HG02798 (cell line): ENCODE measurements at regions not wholly inside any gene's neighbourhood (a gene's known extent, or its start where the extent isn't known, plus 50 kb on each side); places are given as distances from the start of the nearest gene placed in this dataset.

Experiments
- ATAC-seq: cut with Tn5 transposase; IDR thresholded peaks from one replicate; pipeline ENCODE4 v1.9.1; 2021; ENCODE audit warnings: mild to moderate bottlenecking; ENCODE audit not compliant: unreplicated experiment, poor library complexity

DNA sequence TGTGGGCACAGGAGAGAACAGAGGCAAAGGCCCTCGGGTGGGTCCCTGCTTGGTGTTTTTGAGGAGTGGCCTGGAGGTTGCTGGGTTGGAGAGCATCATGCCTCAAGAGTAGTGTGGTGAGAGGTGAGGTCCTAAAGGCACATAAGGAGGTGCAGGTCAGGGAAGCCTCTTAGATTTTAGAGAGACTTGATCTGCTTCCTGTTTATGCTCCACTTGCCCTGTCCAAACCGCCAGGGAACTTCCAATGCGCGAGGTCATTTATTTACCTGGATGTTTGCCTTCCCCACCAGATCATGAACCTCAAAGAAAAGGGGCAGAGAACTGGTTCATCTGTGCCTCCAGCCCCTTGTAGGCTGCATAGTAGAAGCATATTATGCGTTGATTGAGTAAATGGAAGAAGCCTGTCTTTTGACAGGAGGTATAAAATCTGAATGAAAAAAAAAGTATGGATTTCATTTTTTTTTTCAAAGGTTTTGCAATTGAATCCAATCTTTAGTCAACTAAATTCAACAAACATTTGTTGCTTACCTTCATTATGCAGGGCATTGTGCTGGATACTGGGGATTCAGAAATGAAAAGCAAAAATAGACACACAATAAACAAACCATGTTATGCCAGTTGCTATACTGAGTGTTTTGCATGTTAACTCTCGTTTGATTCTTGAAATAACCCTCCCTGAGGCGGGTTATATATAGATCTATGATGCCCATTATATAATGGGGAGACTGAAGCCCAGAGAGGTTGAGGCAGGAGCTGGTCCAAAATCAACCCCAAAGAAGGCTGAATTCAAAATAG, 485.2 kb downstream of the VRK1 start:
- ATAC-seq, result no peak

DNA sequence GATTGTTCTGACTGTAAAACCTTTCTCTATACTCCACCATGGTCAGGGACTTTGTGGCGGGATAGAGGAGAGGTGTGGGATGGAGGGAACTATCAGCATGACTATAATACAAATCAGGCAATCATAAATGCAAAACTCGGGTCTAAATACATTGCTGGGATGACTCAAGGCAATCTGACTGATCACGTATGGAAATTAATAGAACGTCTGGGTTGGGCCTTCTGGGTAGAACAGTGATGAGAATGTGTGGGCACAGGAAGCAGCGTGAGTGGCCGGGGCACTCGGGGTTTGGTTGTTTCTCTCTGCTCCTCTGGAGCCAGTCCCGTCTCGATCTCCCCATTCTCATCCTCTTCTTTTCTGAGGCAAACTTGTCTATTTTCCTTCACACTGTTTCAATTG, 485.8 kb downstream of the VRK1 start:
- no peak for ATAC-seq

DNA sequence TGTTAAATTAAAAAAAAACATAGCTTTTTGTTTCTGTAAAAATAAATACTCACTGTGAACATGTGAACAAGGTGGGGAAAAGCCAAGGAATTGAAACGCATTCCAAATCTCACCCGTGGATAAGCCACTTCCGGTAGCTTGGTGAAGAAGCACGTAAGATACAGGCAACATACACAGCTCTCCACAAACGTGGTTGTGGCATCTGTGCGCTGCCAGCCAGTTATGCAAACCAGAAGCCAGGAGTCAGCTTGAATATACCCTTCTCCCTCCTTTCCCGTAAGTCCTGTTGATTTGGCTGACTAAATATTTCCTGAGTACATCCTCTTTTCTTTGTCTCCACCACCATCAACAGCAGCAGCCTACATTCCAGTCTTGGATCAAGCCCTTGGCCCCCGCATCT, 486.2 kb downstream of the VRK1 start:
- ATAC-seq, result no peak

DNA sequence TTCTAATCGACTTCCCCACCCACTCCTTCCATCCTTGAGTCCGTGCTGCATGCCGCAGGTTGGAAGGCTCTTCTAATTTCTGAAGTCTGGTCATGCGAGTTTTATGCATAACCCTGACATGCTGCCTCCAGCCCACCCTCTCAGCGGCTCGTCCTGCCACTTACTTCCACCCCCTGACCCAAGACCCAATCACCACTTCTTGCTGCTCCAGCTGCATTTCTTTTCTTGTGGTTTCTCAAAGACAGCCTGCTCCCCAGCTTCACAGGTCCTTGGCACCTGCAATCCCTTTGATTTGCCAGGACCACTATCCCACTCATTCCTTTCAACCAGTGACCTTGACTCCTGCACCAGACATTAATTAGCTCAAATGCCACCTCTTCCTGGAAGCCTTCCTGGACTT, 486.7 kb downstream of the VRK1 start:
- no peak for ATAC-seq

DNA sequence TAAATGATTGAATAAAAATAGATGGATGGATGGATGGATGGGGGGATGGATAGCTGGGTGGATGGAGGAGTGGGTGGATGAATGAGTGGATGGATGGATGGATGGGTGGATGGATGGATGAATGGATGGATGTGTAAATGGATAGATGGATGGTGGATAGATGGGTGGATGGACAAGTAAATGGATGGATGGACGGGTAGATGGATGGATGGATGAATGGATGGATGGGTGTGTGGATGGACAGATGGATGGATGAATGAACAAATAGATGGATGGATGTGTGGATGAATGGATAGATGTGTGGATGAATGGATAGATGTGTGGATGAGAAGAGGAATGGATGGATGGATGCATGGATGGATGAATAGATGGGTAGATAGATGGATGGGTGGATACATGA, 490.8 kb downstream of the VRK1 start:
- ATAC-seq, result no peak

DNA sequence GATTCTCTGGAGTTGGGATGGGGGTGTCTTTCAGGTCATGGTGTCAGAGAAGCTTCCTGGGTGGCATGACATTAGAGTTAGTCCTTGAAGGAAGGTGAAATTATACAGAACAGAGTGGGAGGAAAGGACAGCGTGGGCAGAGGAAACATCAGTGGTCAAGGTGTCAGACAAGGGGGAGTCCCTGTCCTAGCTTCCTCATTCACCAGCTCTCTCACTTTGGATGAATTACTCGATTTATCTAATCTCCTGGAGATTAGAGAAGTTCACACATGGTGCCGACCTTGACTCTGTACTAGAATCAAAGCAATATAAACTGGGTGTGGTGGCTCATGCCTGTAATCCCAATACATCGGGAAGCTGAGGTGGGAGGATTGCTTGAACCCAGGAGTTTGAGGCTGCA, 492.9 kb downstream of the VRK1 start:
- peak; percentile 60 for ATAC-seq

DNA sequence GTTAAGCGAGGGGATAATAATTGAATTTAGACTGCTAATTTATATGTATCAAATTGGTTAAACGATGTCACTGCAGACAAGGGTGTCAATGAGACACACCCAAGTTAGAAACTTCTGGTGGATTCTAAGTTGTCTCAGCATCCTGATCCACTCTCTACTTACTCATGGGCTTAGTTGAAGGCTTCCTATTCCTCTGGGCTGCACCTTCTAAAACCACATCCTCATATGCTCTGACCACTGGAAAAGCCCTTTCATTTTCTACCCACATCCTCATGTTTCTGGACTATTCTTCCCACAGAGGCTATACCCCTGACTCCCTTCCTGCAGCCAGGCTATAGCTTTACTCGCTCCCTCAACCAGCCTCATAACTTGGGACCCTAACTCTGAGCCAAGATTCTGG, 493.8 kb downstream of the VRK1 start:
- ATAC-seq, result no peak

DNA sequence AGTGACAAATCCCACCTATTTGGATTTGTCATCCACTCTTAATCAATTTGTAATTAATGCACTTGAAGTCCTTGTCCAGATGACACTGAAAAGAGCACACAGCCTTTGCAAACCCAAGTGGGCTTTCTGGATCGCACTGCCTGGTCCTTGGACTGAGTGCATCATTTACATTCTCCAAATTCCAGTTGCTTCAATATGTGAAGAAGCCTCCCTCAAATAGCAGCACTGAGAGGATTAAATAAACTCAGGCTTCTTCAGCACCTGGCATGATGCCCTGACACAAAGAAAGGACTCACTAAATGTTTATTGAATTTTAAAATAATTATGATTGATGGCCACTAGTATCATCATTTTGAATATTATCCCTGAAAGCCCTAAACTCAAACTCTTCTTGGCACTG, 496.5 kb downstream of the VRK1 start:
- no peak for ATAC-seq

DNA sequence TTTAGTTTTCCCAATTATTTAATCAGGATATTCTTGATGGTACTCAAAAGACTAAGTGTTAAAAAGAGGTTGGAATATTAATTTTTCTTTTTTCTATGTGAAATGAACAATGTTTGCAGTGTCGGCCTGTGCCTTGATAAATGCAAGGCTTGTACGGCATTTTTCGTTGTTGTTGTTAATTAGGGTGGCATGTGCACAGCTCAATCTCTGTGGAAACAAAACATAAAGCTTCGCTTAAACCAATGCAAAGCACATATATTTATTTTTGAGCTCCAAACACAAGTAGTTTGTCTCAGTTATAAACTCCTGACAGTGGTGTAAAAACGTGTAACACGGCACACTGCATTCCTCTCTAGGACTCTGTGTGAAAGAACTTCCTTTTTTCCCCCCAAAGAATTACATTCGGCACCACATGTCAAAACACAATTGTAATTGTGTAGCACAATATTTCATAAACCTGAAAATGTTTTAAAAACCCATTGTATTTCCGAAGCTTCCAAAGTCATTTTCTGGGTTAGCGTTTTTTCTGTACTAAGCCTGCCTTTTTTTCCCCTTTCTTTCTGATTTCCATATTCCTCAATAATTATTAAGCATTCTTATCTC, 498.0 kb downstream of the VRK1 start:
- ATAC-seq, result no peak

DNA sequence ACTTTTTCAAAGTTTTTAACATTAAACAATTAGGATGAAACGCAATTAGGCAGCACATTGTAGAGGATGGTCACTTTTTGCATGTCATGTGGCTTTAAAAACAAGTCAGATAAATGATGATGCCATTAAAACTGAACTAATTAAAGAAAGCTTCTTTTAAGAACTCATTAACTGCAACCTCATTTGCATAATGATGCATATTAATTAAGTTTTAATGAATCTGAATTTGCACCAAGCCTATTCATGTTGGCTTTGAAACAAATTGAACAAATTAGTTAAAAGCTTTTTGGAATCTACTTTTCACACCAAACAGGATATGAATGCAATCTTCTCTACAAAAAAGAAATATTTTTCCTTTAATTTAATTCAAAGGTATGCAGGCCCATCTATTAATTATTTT, 499.0 kb downstream of the VRK1 start:
- no peak for ATAC-seq

DNA sequence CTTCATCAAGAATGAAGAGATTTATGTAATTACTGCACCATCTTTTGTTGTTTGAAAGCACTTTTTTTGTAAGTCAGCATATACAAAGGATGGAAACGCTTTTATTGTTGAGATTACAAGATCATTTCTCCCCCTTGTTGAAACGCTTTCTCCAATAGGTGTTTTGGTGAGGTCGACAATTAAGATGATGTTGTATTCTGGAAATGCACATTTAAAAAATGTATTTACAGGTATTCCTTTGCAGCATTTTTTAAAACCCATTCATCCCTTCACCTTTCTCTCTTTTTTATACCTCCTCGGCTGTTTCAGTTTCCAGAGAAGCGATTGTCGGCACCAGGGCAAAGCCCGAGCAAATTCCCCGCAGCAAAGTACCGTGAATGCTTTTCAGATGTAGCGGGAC, 499.9 kb downstream of the VRK1 start:
- no peak for ATAC-seq

DNA sequence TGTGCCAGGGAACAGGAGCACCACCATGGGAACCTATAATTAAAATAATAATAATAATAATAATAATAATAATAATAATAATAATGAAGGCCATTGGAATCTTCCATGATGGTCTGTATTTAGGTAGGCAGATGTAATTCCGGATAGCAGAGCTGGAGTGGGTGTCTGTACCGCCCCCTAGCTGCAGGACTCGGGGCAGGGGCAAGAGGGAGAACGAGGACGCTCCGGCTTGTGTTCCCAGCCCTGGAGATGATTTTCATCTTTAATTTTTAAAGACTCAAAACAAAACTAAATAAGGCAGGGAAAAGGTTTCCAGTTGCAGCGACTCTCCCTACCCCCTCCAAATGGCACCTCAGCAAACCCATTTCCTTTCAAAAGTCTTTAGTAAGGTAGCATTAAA, 501.1 kb downstream of the VRK1 start:
- no peak for ATAC-seq

DNA sequence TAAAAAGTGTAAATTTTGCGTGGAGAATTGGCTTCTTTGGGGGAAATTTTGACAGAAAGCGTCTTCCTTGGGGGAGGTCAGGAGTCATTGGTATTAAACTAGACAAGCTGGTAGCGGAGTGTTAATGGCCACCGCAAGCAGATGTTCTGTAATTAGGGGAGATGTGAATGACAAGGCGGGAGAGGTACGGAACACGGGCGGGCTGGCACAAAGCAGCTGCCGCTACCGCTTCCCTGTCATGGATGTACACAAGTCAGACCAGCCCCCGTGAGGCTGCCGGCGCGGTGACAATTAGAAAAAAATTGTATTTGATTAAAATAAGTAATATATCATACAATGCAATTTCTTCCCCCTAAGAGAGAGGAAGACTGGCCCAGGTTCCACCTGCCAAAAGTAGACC, 501.6 kb downstream of the VRK1 start:
- ATAC-seq, result no peak

DNA sequence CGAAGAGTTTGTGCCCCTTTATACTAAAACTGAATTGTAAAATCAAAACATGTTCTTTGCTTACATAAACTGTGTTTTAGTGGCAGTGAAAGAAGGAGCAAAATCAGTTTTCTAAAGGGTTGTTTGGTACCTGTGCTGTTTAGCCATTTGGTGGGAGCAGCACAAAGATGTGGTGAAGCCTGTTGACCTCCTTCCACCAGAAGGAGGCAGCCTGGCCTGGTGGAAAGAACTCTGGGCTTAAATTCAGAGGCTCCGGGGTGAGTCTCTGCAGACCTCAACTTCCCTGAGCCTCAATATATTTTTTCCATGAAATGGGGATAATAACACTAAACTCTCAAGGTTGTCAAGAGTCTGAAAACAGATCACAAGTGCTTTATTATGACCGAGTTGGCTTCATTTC, 502.5 kb downstream of the VRK1 start:
- no peak for ATAC-seq

DNA sequence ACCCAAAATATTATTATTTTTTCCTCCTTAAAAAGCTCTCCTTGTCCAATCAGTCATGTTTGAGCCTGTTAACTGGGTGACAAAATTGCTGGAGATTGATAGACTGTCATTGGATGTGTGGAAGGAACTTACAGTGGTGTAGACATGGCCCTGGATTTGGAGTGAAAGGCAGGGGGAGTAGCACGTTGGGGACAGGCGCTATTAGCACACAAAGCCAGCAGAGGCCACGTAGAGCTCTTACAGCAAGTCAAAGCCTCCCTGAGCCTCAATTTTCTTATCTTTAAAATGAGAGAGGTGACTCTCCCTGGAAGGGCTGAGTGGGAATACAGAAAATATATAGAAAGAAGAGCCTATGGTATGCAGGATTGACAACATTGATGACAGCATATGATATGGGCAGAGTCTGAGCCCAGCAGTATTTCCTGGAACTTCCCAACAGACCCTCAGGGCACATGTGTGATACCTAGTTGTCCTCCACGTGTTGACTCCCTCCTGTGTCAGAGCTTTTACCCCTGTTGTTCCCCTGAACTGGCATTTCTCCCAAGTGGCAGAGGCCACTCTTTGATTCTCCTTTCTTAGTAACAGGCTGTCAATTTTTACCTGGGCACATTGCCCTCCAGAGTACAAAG, 504.9 kb downstream of the VRK1 start:
- no peak for ATAC-seq

DNA sequence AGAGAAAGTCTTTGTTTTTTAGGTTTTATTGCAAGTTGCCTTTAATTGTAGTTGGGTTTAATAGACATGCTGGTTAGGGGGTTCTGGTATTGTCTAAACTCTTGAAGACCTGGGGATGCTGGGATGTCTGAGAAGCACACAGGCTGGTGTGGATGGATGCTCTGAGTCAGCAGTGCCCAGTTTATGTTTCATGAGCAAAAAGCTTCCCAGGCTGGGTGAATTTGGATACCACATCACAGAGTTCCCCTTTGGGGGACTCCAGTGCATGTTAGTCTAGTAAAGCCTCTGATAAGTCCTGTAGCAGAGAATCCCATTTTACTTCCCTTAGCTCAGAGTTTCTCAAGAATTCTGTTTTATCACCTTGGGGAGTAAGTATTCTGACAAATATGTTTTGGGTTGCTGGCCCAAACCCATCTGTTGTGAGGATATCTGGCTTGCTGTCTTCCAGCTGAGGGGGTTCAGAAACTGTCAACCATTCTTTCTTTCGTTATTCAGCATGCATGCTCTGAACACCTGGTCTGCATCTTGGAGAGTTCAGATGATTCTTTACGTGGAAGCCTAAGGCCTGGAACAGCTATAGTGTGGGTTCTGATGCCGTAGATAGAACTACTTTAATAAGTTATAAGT, 509.1 kb downstream of the VRK1 start:
- ATAC-seq, result peak; percentile 61

DNA sequence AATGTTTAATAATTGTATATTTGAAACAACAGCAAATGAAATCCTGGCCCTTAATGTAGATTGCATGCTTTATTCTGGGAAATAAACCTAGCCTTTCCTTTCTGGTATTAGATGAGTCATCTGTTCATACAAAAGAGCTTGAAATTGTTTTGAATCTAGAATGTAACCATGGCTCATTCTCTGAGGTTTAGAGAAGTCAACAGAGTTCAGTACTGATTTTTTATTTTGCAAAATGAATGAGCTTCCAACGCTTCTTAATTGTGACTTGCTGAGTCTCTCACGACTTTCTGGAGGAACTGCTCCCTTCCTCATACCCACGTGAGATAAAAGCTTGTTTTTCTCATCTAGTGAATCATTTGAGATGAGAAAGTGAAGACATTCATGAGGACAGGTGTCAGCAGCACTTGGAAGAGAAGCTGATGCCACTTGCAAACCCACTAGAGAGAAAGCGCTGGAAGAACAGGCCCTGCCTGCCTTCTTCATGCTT, 509.6 kb downstream of the VRK1 start:
- ATAC-seq, result peak; percentile 60

DNA sequence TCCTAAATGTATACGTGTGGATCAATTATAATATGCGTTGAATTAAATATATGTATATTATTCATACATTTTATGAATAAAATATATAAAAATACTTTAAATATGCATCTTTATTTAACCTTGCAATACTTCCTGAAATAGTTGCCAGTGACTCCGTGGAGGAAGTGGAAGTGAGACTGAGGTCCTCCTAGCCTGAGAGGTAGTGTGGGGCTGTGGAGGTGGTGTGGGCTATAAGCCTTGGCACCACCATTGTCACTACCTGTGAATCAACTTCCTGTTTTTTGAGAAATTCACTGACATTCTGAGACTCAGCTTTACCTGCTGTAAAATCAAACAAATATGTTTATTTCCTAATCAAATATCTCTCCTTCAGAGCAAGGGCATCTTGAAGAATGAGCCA, 514.2 kb downstream of the VRK1 start:
- ATAC-seq, result no peak

DNA sequence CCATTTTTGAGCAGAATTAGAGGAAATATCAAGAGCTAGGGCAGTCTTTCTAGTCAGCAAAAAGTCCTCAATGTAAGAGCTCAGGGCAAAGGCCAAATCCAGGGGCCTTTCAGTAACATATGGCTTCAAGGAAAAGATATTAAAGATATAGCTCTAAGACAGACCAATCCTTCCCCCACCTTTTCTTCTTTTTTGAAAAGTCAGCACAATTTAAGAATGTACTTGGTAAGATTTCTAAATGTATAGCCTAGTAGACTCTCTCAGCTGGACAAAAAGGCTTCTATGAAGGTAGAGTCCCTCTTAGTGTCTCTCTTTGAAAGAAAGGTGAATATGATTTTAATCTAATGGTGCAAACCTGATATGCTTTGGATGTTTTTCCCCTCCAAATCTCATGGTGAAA, 515.7 kb downstream of the VRK1 start:
- ATAC-seq, result no peak

DNA sequence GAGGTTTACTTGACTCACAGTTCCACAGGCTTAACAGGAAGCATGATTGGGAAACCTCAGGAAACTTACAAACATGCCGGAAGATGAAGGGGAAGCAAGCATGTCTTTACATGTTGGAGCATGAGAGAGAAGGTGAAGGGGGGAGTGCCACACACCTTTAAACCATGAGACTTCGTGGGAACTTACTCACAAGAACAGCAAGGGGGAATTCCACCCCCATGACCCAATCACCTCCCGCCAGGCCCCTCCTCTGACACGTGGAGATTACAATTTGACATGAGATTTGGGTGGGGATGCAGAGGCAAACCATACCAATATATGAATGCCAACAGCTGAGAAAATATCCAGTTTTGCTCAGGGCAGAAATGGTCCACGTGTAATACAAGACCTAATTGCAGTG, 518.6 kb downstream of the VRK1 start:
- no peak for ATAC-seq

DNA sequence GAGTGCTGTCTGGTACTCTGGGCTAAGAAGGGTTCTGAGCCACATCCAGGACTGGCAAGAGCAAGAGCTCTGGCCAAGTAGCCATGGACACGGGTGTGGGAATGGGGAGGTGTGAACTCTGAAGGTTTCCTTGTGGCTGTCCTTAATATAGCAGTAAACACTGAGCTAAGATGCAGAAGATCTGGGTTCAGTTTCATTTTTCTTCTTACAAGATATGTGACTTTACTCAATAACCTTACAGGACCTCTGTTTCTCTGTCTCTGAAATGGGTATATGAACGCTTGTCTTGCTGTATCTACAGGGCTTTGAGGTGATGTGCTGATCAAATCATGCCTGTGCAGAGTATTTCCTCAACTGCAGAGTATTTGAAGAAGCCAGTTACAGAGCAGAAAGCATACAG, 521.2 kb downstream of the VRK1 start:
- no peak for ATAC-seq
